ENCODE measurements at regions not wholly inside any gene's neighbourhood (a gene's known extent, or its start where the extent isn't known, plus 50 kb on each side); places are given as distances from the start of the nearest gene placed in this dataset.

DNA sequence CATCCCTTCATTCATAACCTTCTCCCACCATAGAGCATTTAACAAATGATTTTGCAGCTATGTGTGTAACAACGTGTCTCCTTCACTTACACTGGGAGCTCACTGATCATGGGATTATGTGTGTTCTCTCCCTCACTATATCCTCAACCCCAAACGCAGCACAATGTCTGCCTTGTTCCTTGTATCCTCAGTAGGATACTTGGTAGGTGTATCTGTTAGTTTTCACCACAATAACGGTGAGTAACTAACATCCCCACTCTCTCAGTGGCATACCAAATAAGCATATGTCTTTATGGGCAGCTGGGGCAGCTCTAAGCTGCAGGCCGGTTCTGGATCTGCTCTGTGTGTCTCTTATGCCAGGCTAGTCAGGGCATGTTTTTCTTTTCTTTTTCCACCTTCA lies 166.7 kb upstream of the PWP1 start:
- DNase-seq (ENCODE audit: extremely low read depth, low read depth) = no peak
- TF ChIP-seq, protein P1, sequence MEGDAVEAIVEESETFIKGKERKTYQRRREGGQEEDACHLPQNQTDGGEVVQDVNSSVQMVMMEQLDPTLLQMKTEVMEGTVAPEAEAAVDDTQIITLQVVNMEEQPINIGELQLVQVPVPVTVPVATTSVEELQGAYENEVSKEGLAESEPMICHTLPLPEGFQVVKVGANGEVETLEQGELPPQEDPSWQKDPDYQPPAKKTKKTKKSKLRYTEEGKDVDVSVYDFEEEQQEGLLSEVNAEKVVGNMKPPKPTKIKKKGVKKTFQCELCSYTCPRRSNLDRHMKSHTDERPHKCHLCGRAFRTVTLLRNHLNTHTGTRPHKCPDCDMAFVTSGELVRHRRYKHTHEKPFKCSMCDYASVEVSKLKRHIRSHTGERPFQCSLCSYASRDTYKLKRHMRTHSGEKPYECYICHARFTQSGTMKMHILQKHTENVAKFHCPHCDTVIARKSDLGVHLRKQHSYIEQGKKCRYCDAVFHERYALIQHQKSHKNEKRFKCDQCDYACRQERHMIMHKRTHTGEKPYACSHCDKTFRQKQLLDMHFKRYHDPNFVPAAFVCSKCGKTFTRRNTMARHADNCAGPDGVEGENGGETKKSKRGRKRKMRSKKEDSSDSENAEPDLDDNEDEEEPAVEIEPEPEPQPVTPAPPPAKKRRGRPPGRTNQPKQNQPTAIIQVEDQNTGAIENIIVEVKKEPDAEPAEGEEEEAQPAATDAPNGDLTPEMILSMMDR (IDR thresholded peaks at IDR 0.05; ENCODE audit: low read depth, low read length) = no peak

DNA sequence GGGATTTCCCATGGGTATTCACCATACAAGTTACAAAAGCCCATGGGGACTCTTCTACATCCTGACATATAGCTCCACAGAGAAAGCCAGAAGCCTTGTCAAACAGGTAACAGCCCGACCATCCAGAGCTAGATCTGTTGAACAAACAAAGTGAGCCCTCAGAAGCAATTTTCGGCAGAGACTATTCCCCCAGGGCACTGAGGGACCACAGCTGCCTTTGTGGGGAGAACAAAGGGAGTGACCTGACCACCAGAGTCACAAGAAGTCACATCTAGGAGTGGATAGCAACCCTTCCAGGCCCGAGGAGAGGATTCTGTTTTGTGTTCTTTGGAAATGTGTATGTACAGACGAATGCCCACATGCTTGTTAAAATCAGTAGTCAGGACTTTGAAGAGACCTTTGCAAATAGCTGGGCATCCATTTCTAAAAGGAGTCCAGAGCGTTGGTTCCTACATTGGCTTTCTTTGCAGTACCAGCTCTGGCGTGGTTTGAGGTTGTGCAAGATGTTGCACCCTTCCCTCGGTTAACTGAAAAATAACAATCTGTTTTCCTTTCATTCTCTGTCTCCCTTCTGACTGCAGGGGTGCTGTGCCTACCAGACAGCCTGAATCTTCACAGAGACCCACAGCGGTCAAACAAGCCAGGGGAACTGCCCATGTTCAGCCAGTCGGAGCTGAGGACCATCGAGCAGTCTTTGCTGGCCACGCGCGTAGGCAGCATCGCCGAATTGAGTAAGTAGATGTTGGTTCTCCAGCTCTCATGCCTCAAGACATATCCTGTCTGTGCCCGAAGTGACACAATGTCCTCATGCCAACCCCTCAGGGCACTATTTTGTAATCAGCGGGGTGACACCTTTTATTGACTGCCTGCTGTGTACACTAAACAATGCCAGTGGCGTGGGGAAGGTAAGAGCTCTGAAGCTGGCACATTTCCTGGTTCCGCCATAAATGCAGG lies 165.4 kb upstream of the PWP1 start:
- TF ChIP-seq, protein P1 (IDR thresholded peaks at IDR 0.05; ENCODE audit: low read depth, low read length) = no peak

DNA sequence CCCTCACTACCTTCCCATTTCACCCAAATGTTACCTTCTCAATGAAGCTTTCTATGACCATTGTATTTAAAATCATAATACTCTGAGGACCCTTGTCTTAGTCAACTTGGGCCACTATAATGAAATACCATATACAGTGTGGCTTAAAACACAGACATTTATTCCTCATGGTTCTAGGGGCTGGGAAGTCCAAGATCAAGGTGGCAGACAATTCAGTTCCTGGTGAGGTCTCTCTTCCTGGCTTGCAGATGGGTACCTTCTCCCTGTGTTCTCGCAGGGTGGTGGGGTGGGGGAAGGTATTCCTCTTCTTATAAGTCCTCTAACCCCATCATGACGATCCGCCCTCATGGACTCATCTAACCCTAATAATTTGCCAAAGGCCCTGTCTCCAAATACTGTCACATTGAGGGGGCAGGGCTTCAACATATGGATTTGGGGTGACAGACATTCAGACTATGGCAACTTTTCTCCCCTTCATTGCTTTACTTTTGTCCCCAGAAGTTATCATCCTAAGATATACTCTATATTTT lies 163.7 kb upstream of the PWP1 start:
- no peak for DNase-seq (ENCODE audit: extremely low read depth, low read depth)
- TF ChIP-seq, protein P1 (IDR thresholded peaks at IDR 0.05; ENCODE audit: low read depth, low read length) = no peak

More for the DNA sequence above, 165.4 kb upstream of the PWP1 start:
- DNase-seq (ENCODE audit: extremely low read depth, low read depth) = no peak

DNA sequence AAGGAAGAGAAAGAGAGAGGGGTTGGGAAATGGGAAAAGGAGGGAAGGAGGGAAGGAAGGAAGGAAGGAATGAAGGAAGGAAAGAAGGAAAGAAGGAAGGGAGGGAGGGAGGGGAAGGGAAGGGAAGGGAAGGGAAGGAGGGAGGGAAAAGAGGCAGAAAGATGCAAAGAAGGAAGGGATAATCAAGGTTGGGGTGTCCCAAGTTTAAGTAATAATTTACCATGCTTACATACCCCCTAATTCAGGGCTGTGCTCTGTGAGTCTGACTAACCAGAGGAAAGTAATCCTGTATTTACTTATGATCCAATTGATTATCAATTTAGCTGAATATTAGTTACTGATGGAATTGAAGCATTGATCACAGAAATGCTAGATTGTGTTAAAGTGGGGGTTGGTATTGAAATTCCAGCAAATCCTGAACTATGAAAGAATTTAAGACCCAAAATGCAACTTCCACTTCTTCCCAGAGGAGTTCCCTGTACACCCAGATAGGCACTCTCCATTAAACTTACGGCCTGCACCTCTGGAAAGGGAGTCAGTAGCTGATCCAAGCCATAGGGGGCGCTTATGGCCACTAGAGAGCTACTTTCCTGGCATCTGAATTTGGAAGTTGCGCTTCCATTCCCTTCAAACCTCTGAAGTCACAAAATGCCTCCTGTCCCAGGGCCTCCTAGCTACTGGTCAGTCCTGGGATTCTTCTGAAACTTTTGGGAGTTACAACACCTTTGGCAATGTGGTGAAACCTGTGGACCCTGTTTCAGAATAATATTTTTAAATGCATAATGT lies 162.7 kb upstream of the PWP1 start:
- no peak for DNase-seq (ENCODE audit: extremely low read depth, low read depth)
- TF ChIP-seq, protein P1 (IDR thresholded peaks at IDR 0.05; ENCODE audit: low read depth, low read length) = no peak

DNA sequence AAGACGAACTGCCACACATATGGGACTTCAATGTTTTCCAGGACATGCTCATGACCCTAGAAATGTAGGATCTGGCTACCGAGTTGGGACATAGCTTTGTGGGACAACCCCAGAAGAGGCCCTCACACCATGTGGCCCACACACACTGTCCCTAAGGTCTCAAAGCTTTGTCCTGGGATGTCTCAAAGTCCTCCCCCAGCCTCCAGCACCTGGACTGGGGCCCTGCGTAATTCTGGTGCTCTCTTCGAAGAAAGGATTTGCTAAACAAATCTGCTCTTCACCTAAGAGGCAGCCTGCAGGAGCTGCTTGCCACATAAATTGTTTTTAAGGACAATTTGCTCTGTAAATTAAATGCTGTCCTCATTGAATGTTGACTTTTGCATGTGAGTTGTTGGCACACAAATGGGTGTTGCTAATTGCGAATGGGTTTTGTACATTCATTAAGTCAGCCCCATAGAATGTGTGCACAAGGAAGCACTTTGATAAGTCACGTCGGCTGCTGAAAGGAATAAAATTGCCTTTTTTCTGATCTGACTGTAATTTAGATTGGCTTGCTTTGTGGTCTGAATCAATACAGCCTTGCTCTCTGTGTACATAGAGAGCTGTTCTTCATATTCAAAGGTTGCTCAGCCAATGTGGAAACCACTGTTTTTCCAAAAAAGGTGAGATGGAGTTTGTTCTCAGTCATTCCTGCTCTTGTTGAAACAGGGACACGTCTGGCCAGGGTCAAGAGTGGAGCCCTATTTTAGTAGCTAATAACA lies 161.6 kb upstream of the PWP1 start:
- no peak for DNase-seq (ENCODE audit: extremely low read depth, low read depth)
- TF ChIP-seq, protein P1 (IDR thresholded peaks at IDR 0.05; ENCODE audit: low read depth, low read length) = no peak

DNA sequence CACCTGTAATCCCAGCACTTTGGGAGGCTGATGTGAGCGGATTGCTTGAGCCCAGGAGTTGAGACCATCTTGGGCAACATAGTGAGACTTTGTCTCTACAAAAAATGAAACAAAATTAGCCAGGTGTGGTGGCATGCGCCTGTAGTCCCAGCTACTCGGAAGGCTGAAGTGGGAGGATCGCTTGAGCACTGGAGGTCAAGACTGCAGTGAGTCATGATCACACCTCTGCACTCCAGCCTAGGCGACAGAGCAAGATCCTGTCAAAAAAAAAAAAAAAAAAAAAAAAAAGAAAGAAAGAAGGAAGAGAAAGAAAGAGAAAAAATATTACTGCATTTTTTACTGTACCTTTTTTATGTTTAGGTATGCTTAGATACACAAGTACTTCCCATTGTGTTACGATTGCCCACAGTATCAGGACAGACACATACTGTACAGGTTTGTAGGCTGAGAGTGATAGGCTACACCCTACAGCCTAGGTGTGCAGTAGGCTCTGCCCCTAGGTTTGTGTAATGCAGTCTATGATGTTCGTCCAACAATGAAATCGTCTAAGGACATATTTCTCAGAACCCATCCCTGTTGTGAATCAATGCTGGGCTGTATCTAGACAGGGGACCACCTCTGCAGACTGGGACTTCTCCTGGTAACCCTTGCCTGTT lies 160.4 kb upstream of the PWP1 start:
- TF ChIP-seq, protein P1 (IDR thresholded peaks at IDR 0.05; ENCODE audit: low read depth, low read length) = no peak
- DNase-seq (ENCODE audit: extremely low read depth, low read depth) = no peak
